ENCODE measurements at regions not wholly inside any gene's neighbourhood (a gene's known extent, or its start where the extent isn't known, plus 50 kb on each side); places are given as distances from the start of the nearest gene placed in this dataset.

GRCh38 chr9:84445737-84446136 is 105.2 kb upstream of the SLC28A3 start:
- Histone ChIP-seq H3K36me3 (no peaks in the 10 kb centered on the region), H3K27me3 (replicated peaks in 1 of 7) (no peaks in the 10 kb centered on the region), H3K9me3 (no peaks in the 10 kb centered on the region), H3K27ac (no peak overlapping the region), H3K4me1 (no peaks in the 10 kb centered on the region), H3K4me3 (no peak overlapping the region)
- WGBS, 5 donors: 90 to 98% (median 93%) methylated on average over 5 of the region's 5 CpGs
- TF ChIP-seq POLR2AphosphoS5 (IDR thresholded peaks at IDR 0.05) (no peak), POLR2A (IDR thresholded peaks at IDR 0.05) (no peak)
- TF ChIP-seq, protein P1, sequence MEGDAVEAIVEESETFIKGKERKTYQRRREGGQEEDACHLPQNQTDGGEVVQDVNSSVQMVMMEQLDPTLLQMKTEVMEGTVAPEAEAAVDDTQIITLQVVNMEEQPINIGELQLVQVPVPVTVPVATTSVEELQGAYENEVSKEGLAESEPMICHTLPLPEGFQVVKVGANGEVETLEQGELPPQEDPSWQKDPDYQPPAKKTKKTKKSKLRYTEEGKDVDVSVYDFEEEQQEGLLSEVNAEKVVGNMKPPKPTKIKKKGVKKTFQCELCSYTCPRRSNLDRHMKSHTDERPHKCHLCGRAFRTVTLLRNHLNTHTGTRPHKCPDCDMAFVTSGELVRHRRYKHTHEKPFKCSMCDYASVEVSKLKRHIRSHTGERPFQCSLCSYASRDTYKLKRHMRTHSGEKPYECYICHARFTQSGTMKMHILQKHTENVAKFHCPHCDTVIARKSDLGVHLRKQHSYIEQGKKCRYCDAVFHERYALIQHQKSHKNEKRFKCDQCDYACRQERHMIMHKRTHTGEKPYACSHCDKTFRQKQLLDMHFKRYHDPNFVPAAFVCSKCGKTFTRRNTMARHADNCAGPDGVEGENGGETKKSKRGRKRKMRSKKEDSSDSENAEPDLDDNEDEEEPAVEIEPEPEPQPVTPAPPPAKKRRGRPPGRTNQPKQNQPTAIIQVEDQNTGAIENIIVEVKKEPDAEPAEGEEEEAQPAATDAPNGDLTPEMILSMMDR (IDR thresholded peaks at IDR 0.05 in 8 of 11, conservative IDR thresholded peaks at IDR 0.05 in 3 of 11): no peak
- intact Hi-C loops (cut with DNase I; ENCODE audit: low total_unique reads): no loop called here
- DNase-seq: no peak

DNA sequence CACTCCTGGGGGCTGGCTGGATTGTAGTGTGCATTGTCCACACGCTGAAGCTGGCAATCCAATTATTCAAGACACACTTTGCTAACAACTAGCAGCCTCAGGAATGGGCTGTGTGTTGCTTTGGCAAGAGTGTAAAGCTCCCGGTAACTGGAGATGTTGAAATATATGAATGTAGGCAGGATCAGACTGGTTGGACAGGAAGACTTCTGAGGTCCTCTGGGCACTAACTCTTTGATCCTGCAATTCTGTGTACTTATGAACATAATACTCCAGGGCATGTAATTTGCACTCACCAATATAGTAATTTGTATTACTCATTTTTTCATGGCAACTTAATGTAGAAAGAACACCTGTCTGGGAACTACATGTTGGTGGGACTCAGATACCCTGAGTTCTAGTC is 106.7 kb upstream of the SLC28A3 start:
- TF ChIP-seq POLR2AphosphoS5 (IDR thresholded peaks at IDR 0.05) (no peak), POLR2A (IDR thresholded peaks at IDR 0.05) (no peak)
- TF ChIP-seq, protein P1 (IDR thresholded peaks at IDR 0.05 in 8 of 11, conservative IDR thresholded peaks at IDR 0.05 in 3 of 11): no peak
- no peak for DNase-seq
- no peaks in the 10 kb centered on the region for H3K4me1 ChIP-seq
- H3K27ac ChIP-seq: no peak overlapping the region
- no peak overlapping the region for H3K4me3 ChIP-seq
- 78 to 95% (median 85%) methylated on average over 2 of the region's 2 CpGs for WGBS, 5 donors
- no peaks in the 10 kb centered on the region for H3K9me3 ChIP-seq
- no peaks in the 10 kb centered on the region for H3K36me3 ChIP-seq
- intact Hi-C loops (cut with DNase I; ENCODE audit: low total_unique reads): no loop called here
- H3K27me3 ChIP-seq (replicated peaks in 1 of 7): peaks cover 0 to 9% (median 0%) of the 10 kb centered on the region in 7 donors

GRCh38 chr9:84450029-84450428 is 109.5 kb upstream of the SLC28A3 start:
- intact Hi-C loops (cut with DNase I; ENCODE audit: low total_unique reads): no loop called here
- Histone ChIP-seq H3K4me3 (no peak overlapping the region), H3K9me3 (no peaks in the 10 kb centered on the region), H3K36me3 (no peaks in the 10 kb centered on the region), H3K4me1 (no peaks in the 10 kb centered on the region), H3K27me3 (replicated peaks in 1 of 7) (peaks cover 0 to 9% (median 0%) of the 10 kb centered on the region in 7 donors), H3K27ac (no peak overlapping the region)
- 62 to 72% (median 64%) methylated on average over 5 of the region's 5 CpGs for WGBS, 5 donors
- DNase-seq: no peak
- TF ChIP-seq, protein P1 (IDR thresholded peaks at IDR 0.05 in 8 of 11, conservative IDR thresholded peaks at IDR 0.05 in 3 of 11): no peak
- TF ChIP-seq POLR2A (IDR thresholded peaks at IDR 0.05) (no peak), POLR2AphosphoS5 (IDR thresholded peaks at IDR 0.05) (no peak)

GRCh38 chr9:84456527-84456926 is 116.0 kb upstream of the SLC28A3 start:
- Histone ChIP-seq H3K4me1 (no peaks in the 10 kb centered on the region), H3K36me3 (no peaks in the 10 kb centered on the region), H3K27ac (no peak overlapping the region), H3K4me3 (no peak overlapping the region), H3K27me3 (replicated peaks in 1 of 7) (peaks cover 0 to 5% (median 0%) of the 10 kb centered on the region in 7 donors), H3K9me3 (peaks cover 0 to 15% (median 4%) of the 10 kb centered on the region in 8 donors)
- WGBS, 5 donors: 83 to 95% (median 87%) methylated on average over 2 of the region's 2 CpGs
- intact Hi-C loops (cut with DNase I; ENCODE audit: low total_unique reads): no loop called here
- no peak for DNase-seq
- TF ChIP-seq, protein P1 (IDR thresholded peaks at IDR 0.05 in 8 of 11, conservative IDR thresholded peaks at IDR 0.05 in 3 of 11): no peak
- TF ChIP-seq POLR2AphosphoS5 (IDR thresholded peaks at IDR 0.05): no peak
- no peak for TF ChIP-seq POLR2A (IDR thresholded peaks at IDR 0.05)
